ENCODE measurements at regions not wholly inside any gene's neighbourhood (a gene's known extent, or its start where the extent isn't known, plus 50 kb on each side); places are given as distances from the start of the nearest gene placed in this dataset.
"Not testable (repeated sequence)": the region's sequence is repeated elsewhere in the genome, so short reads cannot be mapped to it uniquely, and the experiment has no call there.

- DNase-seq = no peak
These were observed 128.5 kb downstream of the VEGFA start for GRCh38 chr6:43898358-43899131.

DNA sequence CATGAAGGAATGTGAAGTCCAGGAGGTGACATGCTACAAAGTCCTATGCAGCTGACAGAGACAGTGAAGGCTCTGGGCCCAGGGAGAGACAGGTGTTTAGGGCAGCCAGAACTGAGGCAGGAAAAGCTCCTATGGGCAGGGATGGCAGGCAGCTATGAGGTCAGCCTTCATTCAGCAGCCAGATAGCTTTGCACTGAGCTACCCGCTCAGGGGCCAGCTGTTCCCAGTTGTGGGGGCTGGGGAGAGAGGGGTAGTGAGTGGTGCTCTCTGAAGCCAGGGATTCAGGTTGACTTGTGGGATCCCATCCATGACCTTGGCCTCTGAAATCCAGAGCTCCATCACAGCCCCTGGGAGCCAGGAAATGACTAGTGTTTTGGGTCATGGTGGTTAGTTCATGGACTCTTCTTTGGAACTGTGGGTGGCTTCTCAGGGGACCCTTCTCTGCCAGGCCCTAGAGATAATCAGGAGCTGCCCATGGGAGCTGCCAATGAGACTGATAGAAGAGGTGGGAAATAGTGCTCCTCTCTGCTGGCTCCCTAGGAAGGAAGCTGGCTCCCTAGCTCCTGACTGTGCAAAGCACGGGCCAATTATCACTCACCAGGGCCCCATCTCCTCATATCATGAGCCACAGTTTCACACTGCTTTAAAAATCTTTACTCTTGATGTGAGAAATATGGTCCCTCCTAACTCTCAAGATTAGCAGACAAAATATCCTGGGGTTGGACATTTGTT is 127.7 kb downstream of the VEGFA start:
- DNase-seq = no peak

- DNase-seq = no peak
These were observed 126.6 kb downstream of the VEGFA start for GRCh38 chr6:43896329-43897255.

DNA sequence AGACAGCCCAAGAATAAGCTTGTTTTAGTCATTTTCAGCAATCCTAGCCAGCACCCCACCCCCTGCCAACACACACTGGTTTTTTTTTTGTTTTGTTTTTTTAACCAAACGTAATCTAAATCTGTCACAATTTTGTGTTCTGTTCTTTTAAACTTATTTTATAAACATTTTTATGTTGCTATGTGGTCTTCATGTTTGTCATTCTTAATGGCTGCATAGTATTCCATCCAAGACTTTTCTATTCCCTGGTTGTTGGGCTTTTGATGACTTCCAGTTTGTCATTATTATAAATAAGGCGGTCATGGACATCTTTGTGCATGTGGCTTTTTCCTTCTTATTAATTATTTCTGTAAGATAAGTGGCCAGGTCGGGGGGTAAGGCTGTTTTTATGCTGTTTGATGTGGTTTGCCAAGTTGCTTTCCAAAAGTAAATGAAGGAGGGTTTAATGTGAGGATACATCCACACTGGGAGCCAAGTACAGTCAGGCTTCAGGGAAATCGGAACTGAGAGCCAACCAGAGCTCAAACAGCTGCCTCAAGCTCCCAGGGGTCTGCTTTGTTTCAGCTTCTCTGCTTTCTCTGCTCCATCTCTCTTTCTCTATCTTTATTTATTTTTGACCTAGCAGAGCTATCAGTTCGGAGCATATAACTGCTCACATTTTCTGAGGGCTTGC is 125.8 kb downstream of the VEGFA start:
- no peak for DNase-seq

GRCh38 chr6:43893073-43893472 is 123.1 kb downstream of the VEGFA start:
- no peak for DNase-seq

DNA sequence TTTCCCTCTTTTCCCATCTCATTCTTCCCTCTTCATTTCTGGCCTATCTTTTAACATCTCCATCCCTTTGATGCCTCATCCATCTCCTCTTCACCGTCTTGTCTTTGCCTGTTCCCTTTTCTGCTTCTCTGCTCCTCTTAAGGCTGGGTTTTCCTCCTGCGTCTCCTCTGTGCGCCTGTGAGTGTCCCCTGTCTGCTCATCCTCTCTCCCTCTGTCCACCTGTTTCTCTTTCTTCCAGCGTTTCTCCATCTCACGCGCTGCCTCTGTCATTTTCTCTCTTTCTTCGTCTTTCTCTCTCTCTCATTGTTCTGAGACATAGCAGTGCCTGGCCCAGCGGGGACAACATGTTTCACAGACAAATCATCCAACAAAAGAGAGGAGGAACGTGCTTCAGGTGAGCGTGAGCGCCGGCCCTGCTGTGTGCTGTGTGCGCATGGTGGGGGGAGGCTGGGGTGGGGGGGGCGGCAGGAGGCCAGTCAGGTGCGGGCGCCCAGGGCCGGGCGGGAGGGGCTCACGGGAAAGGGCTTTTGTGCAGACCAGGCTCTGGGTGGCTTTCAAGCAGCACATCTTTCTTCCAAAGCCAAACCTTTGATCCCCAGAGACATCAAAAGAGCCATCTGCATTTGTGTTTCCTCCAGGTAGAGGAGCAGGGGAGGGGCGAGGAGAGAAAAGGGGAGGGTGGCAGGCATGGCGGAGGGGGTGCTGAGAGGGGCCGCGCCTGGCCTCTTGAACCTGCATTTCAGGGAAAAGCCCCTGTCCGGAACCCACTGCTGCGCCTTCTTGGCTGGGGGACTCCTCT is 121.3 kb downstream of the VEGFA start:
- DNase-seq = no peak

DNA sequence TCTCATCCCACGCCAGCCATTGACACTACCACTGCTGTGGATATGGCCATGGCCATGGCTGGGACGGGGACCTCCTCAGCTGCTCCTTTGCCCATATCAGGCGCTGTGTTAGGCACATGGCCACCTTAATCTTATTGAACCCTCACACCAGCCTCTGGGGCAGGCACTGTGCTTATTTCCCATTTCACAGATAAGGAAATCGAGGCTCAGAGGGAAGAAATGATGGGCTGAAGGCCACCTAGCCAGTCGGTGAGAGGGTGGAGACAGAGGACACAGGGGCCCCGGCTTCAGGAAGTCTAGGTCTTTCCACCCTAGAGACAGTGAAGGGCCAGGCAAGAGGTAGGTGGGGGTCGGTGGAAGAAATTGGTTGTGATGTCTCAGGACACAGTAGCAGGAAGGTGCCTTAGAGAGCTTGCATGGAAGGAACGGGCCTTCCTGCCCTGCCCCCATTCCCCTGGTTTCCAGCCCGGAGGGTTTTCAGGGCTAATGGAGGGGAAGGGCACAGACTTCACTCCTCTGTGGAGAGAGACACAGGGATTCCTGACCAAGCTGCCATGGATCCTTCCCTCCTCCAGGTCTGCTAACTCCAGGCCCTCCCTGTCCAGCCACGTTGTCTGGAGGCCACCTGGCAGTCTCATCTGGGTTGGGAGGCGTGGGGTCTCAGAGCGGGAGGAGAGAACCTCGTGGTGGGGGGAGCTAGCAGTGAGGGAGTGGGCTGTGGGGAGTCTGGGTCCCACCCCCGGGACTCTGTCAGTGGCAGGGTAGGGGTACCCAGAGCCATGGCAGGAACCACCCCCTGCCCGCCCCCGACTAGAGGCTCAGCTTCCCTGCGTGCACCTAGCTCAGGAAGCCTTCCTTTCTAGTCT is 120.4 kb downstream of the VEGFA start:
- no peak for DNase-seq

GRCh38 chr6:43887906-43888683 is 118.1 kb downstream of the VEGFA start:
- no peak for DNase-seq

- no peak for DNase-seq
These were observed 117.4 kb downstream of the VEGFA start for GRCh38 chr6:43887340-43887858.

DNA sequence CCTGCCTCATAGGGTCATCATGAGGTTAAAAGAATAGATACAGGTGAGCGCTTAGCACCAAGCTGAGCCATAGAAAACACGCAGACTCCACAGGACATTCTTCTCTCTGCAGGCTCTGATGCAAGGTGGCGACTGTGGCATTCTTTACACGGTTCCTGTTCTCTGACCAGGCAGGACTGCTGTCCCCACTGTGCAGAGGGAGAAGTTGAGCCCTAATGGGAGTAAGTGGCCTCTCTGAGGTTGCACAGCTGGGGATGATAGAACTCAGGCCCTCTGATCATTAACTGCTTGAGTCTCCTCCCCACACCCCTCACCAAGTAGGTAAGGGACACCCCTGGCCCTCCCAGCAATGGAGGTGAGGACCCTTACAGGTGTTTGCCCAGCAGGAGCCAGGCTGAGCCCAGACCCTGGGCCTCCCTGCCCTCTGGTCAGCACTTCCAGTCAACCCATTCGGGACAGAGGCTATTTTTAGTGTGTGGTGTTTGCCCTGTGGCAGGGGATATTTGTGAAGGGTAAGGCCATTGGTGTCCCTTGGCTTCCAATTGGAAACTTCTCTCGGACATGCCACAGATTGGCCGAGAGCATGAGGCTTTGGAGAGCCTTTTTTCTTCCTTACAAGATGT is 116.8 kb downstream of the VEGFA start:
- DNase-seq = no peak

DNA sequence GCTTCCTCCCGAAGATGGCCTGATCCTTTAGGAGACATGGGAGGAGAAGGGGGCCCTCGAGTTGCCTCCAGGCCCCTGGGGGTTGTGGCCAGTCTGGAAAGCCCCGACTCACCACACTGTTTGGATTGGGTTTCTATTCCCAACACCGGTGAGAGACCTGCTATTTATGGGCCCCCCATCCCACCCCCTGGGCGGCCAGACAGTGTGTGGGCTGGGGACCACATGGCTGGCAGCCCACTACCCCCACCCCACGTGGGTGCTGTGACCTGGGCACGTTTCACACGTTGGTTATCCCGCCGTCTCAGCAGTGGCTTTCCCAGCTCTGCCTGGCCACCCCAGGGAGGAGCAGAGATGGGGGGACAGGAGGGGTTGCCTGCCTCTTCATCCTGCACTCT is 116.1 kb downstream of the VEGFA start:
- DNase-seq = no peak

DNA sequence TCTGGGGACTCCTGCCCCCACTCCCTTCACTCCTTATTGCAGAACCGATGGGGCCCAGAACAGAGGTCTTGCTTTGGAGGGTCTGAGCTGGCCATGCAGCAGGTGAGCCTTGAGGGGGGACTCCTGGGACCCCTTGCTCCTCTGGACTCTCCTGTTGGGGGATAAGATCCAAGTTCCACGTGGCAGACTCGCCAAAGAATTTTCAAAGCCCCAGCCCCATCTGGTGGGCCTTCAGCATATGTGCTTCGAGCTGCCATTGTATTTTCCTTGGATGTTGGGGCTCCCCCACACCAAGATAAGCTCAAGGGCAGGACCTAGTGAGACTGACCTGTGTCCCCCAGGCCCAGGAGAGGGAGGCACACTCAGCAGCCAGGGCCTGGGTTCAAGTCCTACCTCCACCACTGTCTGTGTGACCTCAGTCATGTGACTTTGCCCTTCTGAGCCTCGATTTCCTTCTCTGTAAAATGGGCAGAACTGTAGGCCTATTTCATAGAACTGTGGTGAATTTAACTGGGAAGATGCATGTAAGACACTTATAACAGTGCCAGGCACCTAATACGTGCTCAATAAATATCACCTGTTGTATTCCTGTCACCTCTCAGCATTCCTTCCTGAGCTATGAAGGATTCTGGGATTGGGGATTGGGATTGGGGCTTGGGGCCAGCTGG is 115.5 kb downstream of the VEGFA start:
- DNase-seq = no peak

GRCh38 chr6:43884652-43885022 is 114.6 kb downstream of the VEGFA start:
- no peak for DNase-seq

GRCh38 chr6:43883847-43884651 is 114.0 kb downstream of the VEGFA start:
- DNase-seq = no peak

- not testable (repeated sequence) for DNase-seq
These were observed 112.9 kb downstream of the VEGFA start for GRCh38 chr6:43882690-43883448.

DNA sequence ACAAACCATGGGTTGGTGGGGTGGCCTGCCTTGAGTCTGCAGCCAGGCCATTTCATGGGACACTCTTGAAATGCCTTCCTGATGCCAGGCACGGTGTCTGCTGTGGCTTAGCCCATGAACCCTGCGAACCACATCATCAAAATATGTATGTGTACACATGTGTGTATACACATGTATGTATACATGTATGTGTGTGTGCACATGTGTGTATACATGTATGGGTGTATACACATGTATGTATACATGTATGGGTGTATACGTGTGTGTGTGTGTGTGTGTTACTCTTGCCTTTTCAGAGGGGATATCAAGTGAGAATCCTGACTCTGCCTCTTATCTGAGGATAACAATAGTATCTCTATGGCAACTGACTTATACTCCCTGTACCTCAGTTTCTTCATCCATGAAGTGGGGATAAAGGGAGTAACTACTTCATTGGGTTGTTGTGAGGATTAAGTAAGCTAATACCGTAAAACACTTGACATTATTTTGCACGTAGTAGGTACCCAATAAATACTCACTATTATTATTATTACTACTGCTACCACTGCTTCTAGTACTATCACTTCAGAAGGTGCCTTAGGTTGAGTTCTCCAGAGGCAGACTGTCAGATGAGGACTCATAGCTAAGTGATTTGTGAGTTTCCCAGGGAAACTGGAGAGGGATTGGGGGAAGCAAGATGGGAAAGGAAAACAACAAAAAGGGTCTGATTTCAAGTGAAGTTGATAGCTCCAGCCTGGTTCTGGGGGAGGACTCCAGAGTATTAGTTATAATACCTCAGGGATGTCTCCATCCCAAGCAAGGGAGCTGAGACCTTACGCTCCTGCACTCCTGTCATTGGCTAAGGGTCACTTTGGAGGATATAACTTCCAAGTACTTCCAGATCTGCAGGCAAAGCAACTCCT is 110.5 kb downstream of the VEGFA start:
- DNase-seq = no peak

All from NK-92 treated with Interleukin-12 subunit alpha and Interleukin-12 subunit beta, amount 100 ng/mL, for 24 hours (cell line).